B cell (primary cell): ENCODE measurements at regions not wholly inside any gene's neighbourhood (a gene's known extent, or its start where the extent isn't known, plus 50 kb on each side); places are given as distances from the start of the nearest gene placed in this dataset.

ENCODE experiments used
- EZH2 ChIP-seq: IDR thresholded peaks from 2 replicates; pipeline ENCODE4 v1.6.1; 2012; ENCODE audit warnings: borderline replicate concordance, low read depth, mild to moderate bottlenecking, moderate library complexity, low read length; ENCODE audit not compliant: insufficient read depth, poor library complexity, severe bottlenecking
- TF ChIP-seq, protein P1 (sequence below): fragments of 200-600 bp; IDR thresholded peaks from one replicate; pipeline ENCODE4 v1.8.0; 2022; ENCODE audit warnings: antibody characterized with exemption, mild to moderate bottlenecking

DNA sequence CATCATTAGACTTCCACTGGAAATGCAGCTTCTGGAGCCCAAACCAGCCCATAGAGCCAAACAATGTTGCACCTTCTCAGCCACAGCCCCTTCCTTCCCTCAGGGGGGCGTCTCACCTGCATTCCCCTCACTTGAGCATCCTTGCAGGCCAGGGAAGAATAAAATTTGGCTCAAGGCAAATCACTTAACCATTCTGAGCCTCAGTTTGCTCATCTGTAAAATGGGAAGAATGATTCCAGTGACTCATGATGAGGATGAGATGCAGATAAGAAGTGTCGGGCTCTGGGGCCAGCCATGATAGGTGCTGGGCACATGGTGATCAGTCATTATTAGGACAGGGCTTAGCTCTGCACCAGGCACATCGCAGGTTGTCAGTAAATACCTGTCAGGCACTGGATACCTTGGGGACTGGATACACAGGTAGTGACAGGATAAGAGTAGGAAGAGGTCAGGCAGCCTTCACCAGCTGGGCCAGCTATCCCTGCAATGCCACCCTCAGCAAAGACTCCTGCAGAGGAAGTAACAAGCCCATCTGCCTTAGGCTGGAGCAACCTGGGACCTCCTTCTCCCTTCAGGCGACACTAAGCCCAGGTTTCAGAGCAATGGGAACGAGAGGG lies 208.0 kb upstream of the TNRC6C start:
- TF ChIP-seq, protein P1, sequence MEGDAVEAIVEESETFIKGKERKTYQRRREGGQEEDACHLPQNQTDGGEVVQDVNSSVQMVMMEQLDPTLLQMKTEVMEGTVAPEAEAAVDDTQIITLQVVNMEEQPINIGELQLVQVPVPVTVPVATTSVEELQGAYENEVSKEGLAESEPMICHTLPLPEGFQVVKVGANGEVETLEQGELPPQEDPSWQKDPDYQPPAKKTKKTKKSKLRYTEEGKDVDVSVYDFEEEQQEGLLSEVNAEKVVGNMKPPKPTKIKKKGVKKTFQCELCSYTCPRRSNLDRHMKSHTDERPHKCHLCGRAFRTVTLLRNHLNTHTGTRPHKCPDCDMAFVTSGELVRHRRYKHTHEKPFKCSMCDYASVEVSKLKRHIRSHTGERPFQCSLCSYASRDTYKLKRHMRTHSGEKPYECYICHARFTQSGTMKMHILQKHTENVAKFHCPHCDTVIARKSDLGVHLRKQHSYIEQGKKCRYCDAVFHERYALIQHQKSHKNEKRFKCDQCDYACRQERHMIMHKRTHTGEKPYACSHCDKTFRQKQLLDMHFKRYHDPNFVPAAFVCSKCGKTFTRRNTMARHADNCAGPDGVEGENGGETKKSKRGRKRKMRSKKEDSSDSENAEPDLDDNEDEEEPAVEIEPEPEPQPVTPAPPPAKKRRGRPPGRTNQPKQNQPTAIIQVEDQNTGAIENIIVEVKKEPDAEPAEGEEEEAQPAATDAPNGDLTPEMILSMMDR, result no peak
- no peak for TF ChIP-seq EZH2
